ENCODE measurements at regions not wholly inside any gene's neighbourhood (a gene's known extent, or its start where the extent isn't known, plus 50 kb on each side); places are given as distances from the start of the nearest gene placed in this dataset.

- no peaks in the 10 kb centered on the region for H3K27me3 ChIP-seq (ENCODE audit: control insufficient read depth, insufficient read depth, low read length)
- no peak for DNase-seq (ENCODE audit: low read depth)
- no peaks in the 10 kb centered on the region for H3K36me3 ChIP-seq (ENCODE audit: control insufficient read depth, insufficient read depth, low read length)
- no peak for TF ChIP-seq CTCF (IDR thresholded peaks at IDR 0.05; ENCODE audit: insufficient read depth, low read length, poor library complexity, severe bottlenecking)
- H3K4me3 ChIP-seq (ENCODE audit: low read depth, low read length) = no peak overlapping the region
Observed at GRCh38 chr4:167623241-167623572, 388.9 kb upstream of the SPOCK3 start.

DNA sequence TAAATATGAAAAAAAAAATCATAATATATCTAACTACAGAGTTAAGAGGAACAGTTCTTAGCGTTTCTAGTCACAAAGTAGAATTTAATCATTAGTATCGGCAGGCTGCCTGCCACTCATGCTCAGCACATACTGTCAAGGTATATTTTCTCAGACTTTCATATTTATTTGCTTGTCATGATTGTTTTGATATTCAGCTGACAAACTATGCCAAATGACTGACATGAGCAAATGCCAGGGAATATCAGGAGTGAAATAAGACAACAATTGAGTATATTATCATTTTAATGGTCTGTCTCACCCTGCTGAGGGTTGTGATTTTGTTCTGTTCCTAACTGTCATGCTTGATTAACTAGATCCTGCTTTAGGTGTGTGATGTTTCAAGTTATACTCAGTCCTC is 395.0 kb upstream of the SPOCK3 start:
- no peaks in the 10 kb centered on the region for H3K36me3 ChIP-seq (ENCODE audit: control insufficient read depth, insufficient read depth, low read length)
- no peak overlapping the region for H3K4me3 ChIP-seq (ENCODE audit: low read depth, low read length)
- DNase-seq (ENCODE audit: low read depth) = no peak
- no peak for TF ChIP-seq CTCF (IDR thresholded peaks at IDR 0.05; ENCODE audit: insufficient read depth, low read length, poor library complexity, severe bottlenecking)
- no peaks in the 10 kb centered on the region for H3K27me3 ChIP-seq (ENCODE audit: control insufficient read depth, insufficient read depth, low read length)

DNA sequence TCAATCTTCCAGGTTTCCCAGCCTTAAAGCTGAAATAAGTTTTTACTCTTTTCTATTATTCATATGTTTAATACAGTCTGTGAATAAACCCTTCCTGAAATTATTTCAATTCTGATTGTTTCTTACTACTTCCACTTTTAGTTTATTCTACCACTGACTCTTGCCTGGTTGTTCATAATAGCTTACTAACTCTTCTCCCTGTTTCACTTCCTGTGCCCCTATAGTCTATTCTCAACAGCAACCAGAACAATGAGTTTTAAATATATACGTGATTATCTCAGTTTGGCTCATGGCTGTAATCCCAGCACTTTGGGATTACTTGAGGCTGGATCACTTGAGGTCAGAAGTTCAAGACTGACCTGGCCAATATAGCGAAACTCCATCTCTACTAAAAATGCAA is 408.0 kb upstream of the SPOCK3 start:
- no peak for DNase-seq (ENCODE audit: low read depth)
- Histone ChIP-seq H3K36me3 (ENCODE audit: control insufficient read depth, insufficient read depth, low read length) (no peaks in the 10 kb centered on the region), H3K27me3 (ENCODE audit: control insufficient read depth, insufficient read depth, low read length) (no peaks in the 10 kb centered on the region), H3K4me3 (ENCODE audit: low read depth, low read length) (no peak overlapping the region)
- no peak for TF ChIP-seq CTCF (IDR thresholded peaks at IDR 0.05; ENCODE audit: insufficient read depth, low read length, poor library complexity, severe bottlenecking)

DNA sequence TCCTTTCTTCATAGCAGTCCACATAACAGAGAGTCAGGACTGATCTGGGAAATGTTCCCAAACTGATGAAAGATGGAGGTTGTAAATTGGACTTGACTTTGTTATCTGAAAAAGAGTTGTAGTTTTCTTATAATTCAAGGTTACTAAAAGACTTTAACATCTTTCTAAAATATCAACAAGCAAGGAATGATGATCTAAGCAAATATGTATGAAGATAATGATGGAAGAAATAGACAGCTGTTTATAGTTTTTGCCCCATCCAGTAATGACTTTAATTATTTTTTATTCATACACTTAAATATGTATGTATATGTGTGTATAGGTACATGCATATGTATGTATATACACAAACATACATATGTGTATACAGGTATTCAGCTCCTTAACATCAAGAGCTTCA is 411.1 kb upstream of the SPOCK3 start:
- TF ChIP-seq CTCF (IDR thresholded peaks at IDR 0.05; ENCODE audit: insufficient read depth, low read length, poor library complexity, severe bottlenecking) = no peak
- no peak overlapping the region for H3K4me3 ChIP-seq (ENCODE audit: low read depth, low read length)
- DNase-seq (ENCODE audit: low read depth) = no peak
- H3K27me3 ChIP-seq (ENCODE audit: control insufficient read depth, insufficient read depth, low read length) = no peaks in the 10 kb centered on the region
- no peaks in the 10 kb centered on the region for H3K36me3 ChIP-seq (ENCODE audit: control insufficient read depth, insufficient read depth, low read length)

GRCh38 chr4:167652267-167652666 is 418.0 kb upstream of the SPOCK3 start:
- TF ChIP-seq CTCF (IDR thresholded peaks at IDR 0.05; ENCODE audit: insufficient read depth, low read length, poor library complexity, severe bottlenecking) = no peak
- no peaks in the 10 kb centered on the region for H3K27me3 ChIP-seq (ENCODE audit: control insufficient read depth, insufficient read depth, low read length)
- DNase-seq (ENCODE audit: low read depth) = no peak
- H3K36me3 ChIP-seq (ENCODE audit: control insufficient read depth, insufficient read depth, low read length) = no peaks in the 10 kb centered on the region
- no peak overlapping the region for H3K4me3 ChIP-seq (ENCODE audit: low read depth, low read length)

DNA sequence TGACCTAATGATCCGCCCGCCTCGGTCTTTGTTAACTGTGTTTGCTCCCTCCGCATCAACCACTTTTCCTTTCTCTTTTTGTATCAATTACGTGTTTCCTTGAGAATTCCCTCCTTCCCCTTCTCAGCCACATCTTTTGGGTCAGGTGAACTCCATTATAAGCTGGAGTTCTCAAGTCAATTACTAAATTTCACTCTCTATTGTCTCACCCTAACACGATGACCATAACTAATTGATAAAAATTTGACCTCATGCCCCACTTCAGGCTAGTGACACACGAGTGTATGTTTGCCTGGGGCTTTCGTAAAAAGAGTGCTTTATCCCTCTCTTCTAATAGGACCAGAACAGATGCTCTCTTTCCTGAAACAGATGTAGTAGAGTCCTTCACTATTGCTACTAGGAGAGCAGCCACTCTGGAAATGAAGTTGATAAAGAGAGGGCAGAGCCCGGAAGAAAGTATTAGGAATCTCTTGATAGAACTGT is 403.6 kb upstream of the ANXA10 start:
- TF ChIP-seq CTCF (IDR thresholded peaks at IDR 0.05; ENCODE audit: insufficient read depth, low read length, poor library complexity, severe bottlenecking) = no peak
- Histone ChIP-seq H3K36me3 (ENCODE audit: control insufficient read depth, insufficient read depth, low read length) (no peaks in the 10 kb centered on the region), H3K27me3 (ENCODE audit: control insufficient read depth, insufficient read depth, low read length) (no peaks in the 10 kb centered on the region), H3K4me3 (ENCODE audit: low read depth, low read length) (no peak overlapping the region)
- DNase-seq (ENCODE audit: low read depth) = no peak

All from kidney epithelial cell (primary cell).